Endodermal cell (in vitro differentiated cells): ENCODE measurements at regions not wholly inside any gene's neighbourhood (a gene's known extent, or its start where the extent isn't known, plus 50 kb on each side); places are given as distances from the start of the nearest gene placed in this dataset.

Experiments
- DNase-seq: peaks from one replicate; pipeline ENCODE4 v3.0.0-alpha.2; 2017
- H3K27ac ChIP-seq: 2 replicates; pipeline ENCODE4 v1.5.1; 2013; ENCODE audit warnings: mild to moderate bottlenecking, low read depth, low read length, moderate library complexity
- H3K27me3 ChIP-seq: 2 replicates; pipeline ENCODE4 v1.6.1; 2013; ENCODE audit warnings: mild to moderate bottlenecking, low read length, moderate library complexity; ENCODE audit not compliant: insufficient read depth, control insufficient read depth, poor library complexity, severe bottlenecking
- H3K36me3 ChIP-seq: 2 replicates; pipeline ENCODE4 v1.7.0; 2013; ENCODE audit warnings: mild to moderate bottlenecking, low read length, moderate library complexity; ENCODE audit not compliant: control insufficient read depth, insufficient read depth
- H3K4me1 ChIP-seq: one replicate; pipeline ENCODE4 v1.7.0; 2013; ENCODE audit warnings: low read length; ENCODE audit not compliant: control insufficient read depth, insufficient read depth
- H3K4me3 ChIP-seq: 2 replicates; pipeline ENCODE4 v1.5.1; 2013; ENCODE audit warnings: mild to moderate bottlenecking, low read length, moderate library complexity
- H3K9ac ChIP-seq: 2 replicates; pipeline ENCODE4 v1.6.1; 2013; ENCODE audit warnings: mild to moderate bottlenecking, low read length, moderate library complexity; ENCODE audit not compliant: poor library complexity, severe bottlenecking; ENCODE audit errors: extremely low read depth
- H3K9me3 ChIP-seq: 2 replicates; pipeline ENCODE4 v1.6.1; 2013; ENCODE audit warnings: mild to moderate bottlenecking, low read length, moderate library complexity; ENCODE audit not compliant: control insufficient read depth
- H3K27ac Mint-ChIP-seq: 2 replicates; pipeline ENCODE4 v1.8.0; 2020; ENCODE audit warnings: mixed read lengths
- H3K27me3 Mint-ChIP-seq: 2 replicates; pipeline ENCODE4 v1.8.0; 2021; ENCODE audit warnings: mild to moderate bottlenecking, mixed read lengths; ENCODE audit not compliant: insufficient read depth
- H3K36me3 Mint-ChIP-seq: 2 replicates; pipeline ENCODE4 v1.8.0; 2020; ENCODE audit warnings: low read depth, mixed read lengths
- H3K4me1 Mint-ChIP-seq: 2 replicates; pipeline ENCODE4 v1.8.0; 2020; ENCODE audit warnings: mixed read lengths
- H3K4me3 Mint-ChIP-seq: 2 replicates; pipeline ENCODE4 v1.8.0; 2020; ENCODE audit warnings: mild to moderate bottlenecking, moderate library complexity, mixed read lengths
- H3K9me3 Mint-ChIP-seq: 2 replicates; pipeline ENCODE4 v1.8.0; 2020; ENCODE audit warnings: mild to moderate bottlenecking, mixed read lengths
- WGBS, 2 experiments: methylation state at CpG; one replicate each; pipeline versions ENCODE4 v1.1.5 to v1.1.7; 2013; ENCODE audit warnings: missing lambda C conversion rate in 2 of 2, mixed read lengths in 1 of 2; ENCODE audit not compliant: insufficient coverage in 1 of 2, insufficient read length in 1 of 2; 5-methylcytosine and 5-hydroxymethylcytosine counted together
- TF ChIP-seq, protein P1 (sequence below): fragments of 200-600 bp; sonication (generic); conservative IDR thresholded peaks from 2 replicates; pipeline ENCODE4 v1.5.0; 2021; ENCODE audit warnings: antibody characterized with exemption, mild to moderate bottlenecking

DNA sequence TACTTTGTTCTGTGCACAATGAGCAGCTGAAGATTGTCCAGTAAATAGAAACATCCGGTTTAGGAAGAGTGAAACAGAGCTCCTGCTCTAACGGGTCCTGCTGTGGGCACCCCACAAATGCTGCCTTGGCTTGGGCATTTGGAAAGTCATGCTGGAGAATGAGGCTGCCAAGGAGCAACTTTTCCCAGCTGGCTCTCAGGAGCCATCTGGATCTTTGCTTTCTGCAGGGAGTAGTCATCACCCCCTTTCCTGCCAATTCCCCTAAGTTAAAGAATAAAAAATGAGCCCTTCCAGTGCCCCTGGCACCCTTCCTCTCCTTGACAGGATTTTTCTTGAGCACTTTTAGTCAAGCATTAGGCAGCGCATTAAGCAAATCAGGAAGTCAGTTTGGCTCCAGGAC, 90.0 kb downstream of the FAM43A start:
- no peak overlapping the region for H3K9ac ChIP-seq
- no peak for DNase-seq
- no peak overlapping the region for H3K4me3 ChIP-seq
- no peaks in the 10 kb centered on the region for H3K27me3 ChIP-seq
- TF ChIP-seq, protein P1, sequence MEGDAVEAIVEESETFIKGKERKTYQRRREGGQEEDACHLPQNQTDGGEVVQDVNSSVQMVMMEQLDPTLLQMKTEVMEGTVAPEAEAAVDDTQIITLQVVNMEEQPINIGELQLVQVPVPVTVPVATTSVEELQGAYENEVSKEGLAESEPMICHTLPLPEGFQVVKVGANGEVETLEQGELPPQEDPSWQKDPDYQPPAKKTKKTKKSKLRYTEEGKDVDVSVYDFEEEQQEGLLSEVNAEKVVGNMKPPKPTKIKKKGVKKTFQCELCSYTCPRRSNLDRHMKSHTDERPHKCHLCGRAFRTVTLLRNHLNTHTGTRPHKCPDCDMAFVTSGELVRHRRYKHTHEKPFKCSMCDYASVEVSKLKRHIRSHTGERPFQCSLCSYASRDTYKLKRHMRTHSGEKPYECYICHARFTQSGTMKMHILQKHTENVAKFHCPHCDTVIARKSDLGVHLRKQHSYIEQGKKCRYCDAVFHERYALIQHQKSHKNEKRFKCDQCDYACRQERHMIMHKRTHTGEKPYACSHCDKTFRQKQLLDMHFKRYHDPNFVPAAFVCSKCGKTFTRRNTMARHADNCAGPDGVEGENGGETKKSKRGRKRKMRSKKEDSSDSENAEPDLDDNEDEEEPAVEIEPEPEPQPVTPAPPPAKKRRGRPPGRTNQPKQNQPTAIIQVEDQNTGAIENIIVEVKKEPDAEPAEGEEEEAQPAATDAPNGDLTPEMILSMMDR, result no peak
- no peaks in the 10 kb centered on the region for H3K4me1 ChIP-seq
- H3K36me3 ChIP-seq, result no peaks in the 10 kb centered on the region
- peaks cover 35% of the 10 kb centered on the region for H3K27me3 Mint-ChIP-seq
- H3K36me3 Mint-ChIP-seq, result no peaks in the 10 kb centered on the region
- H3K27ac ChIP-seq, result no peak overlapping the region
- no peaks in the 10 kb centered on the region for H3K9me3 Mint-ChIP-seq
- H3K4me1 Mint-ChIP-seq, result no peaks in the 10 kb centered on the region
- no peaks in the 10 kb centered on the region for H3K9me3 ChIP-seq
- H3K4me3 Mint-ChIP-seq, result no peak overlapping the region
- WGBS, 2 experiments, result 87 to 100% methylated on average over 2 to 3 of the region's 3 CpGs
- H3K27ac Mint-ChIP-seq, result no peak overlapping the region

DNA sequence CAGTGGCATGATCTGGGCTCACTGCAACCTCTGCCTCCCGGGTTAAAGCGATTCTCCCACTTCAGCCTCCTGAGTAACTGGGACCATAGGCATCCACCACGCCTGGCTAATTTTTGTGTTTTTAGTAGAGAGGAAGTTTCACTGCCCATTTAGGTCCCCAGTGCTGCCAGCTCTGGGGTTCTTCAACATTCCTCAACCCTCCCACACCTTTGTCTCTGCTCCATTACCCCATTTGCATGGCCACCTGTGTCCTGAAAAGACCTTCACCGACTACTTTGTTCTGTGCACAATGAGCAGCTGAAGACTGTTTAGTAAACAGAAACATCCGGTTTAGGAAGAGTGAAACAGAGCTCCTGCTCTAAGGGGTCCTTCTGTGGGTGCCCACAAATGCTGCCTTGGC, 92.0 kb downstream of the FAM43A start:
- no peaks in the 10 kb centered on the region for H3K9me3 Mint-ChIP-seq
- no peak overlapping the region for H3K4me3 Mint-ChIP-seq

DNA sequence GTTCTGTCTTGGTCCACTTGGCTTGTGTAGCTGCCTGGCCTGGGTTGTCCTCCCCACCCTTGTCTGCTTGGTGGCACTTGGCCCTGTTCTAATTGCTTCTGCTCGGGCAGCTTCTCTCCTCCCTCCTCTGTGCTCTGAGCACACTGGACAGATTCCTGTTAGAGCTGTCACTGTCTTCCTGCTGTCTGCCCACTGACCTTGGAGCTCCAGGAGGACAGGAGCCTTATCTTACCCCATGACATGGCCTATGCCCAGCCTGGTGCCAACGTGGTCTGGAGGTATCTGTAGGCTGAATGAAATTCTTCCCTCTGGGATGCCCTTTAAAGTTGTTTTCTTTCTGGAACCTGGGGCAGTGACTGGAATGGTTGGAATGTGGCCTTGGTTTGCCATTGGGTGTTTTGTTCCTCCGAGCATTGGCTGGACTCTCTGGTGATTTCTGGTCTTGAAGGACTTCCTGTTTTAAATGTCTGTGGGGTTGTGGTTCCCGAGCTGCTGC, 94.1 kb downstream of the FAM43A start:
- no peak overlapping the region for H3K27ac Mint-ChIP-seq

More for the DNA sequence above, 92.0 kb downstream of the FAM43A start:
- Mint-ChIP-seq H3K4me1 (no peaks in the 10 kb centered on the region), H3K27me3 (peaks cover 17% of the 10 kb centered on the region), H3K36me3 (no peaks in the 10 kb centered on the region), H3K27ac (no peak overlapping the region)
- no peaks in the 10 kb centered on the region for H3K27me3 ChIP-seq
- no peaks in the 10 kb centered on the region for H3K4me1 ChIP-seq
- no peak overlapping the region for H3K4me3 ChIP-seq
- H3K9me3 ChIP-seq, result no peaks in the 10 kb centered on the region
- no peak overlapping the region for H3K9ac ChIP-seq
- H3K36me3 ChIP-seq, result no peaks in the 10 kb centered on the region
- WGBS, 2 experiments, result 57 to 69% methylated on average over 2 to 5 of the region's 5 CpGs
- TF ChIP-seq, protein P1, result no peak
- DNase-seq, result peak; percentile 32
- H3K27ac ChIP-seq, result no peak overlapping the region

More for the DNA sequence above, 94.1 kb downstream of the FAM43A start:
- H3K36me3 Mint-ChIP-seq, result no peaks in the 10 kb centered on the region
- peak; percentile 15 for DNase-seq
- H3K27me3 Mint-ChIP-seq, result peaks cover 11% of the 10 kb centered on the region
- no peak overlapping the region for H3K4me3 ChIP-seq
- no peaks in the 10 kb centered on the region for H3K4me1 ChIP-seq
- no peak overlapping the region for H3K4me3 Mint-ChIP-seq
- H3K27me3 ChIP-seq, result no peaks in the 10 kb centered on the region
- no peak overlapping the region for H3K27ac ChIP-seq
- no peak overlapping the region for H3K9ac ChIP-seq
- H3K9me3 ChIP-seq, result no peaks in the 10 kb centered on the region
- H3K36me3 ChIP-seq, result no peaks in the 10 kb centered on the region
- TF ChIP-seq, protein P1, result no peak
- no peaks in the 10 kb centered on the region for H3K4me1 Mint-ChIP-seq
- H3K9me3 Mint-ChIP-seq, result no peaks in the 10 kb centered on the region
- WGBS, 2 experiments, result 87 to 96% methylated on average over 3 to 4 of the region's 4 CpGs
